Upper lobe of left lung (tissue), 6 donors: ENCODE measurements at regions not wholly inside any gene's neighbourhood (a gene's known extent, or its start where the extent isn't known, plus 50 kb on each side); places are given as distances from the start of the nearest gene placed in this dataset.

Experiments
- ATAC-seq, 2 donors: fragments of 200-7000 bp; cut with Tn5 transposase; one replicate each; pipeline ENCODE4 v1.9.1; 2022; ENCODE audit warnings: mild to moderate bottlenecking in 2 of 2, moderate library complexity in 2 of 2; ENCODE audit not compliant: low FRiP score in 2 of 2
- DNase-seq, 2 donors: peaks; one replicate each; pipeline ENCODE4 v3.0.0-alpha.2; 2019 to 2020
- H3K27ac ChIP-seq, 4 donors: fragments of 200-600 bp; sonication (generic); one replicate each; pipeline ENCODE4 v1.5.1; 2016 to 2019
- H3K27me3 ChIP-seq, 4 donors: fragments of 200-600 bp; sonication (generic); one replicate each; pipeline ENCODE4 v1.5.1; 2017 to 2019
- H3K36me3 ChIP-seq, 4 donors: fragments of 200-600 bp; sonication (generic); one replicate each; pipeline ENCODE4 v1.5.1; 2016 to 2019
- H3K4me1 ChIP-seq, 4 donors: fragments of 200-600 bp; sonication (generic); one replicate each; pipeline ENCODE4 v1.5.1; 2018 to 2019
- H3K4me3 ChIP-seq, 4 donors: fragments of 200-600 bp; sonication (generic); one replicate each; pipeline ENCODE4 v1.5.1; 2017 to 2019; ENCODE audit warnings: mild to moderate bottlenecking in 2 of 4, moderate library complexity in 1 of 4
- H3K9me3 ChIP-seq, 4 donors: fragments of 200-600 bp; sonication (generic); one replicate each; pipeline ENCODE4 v1.5.1; 2018 to 2019
- CTCF ChIP-seq, 6 experiments: fragments of 450-650 bp in 4 of 6; fragments of 200-600 bp in 2 of 6; sonication (generic) in 2 of 6; IDR thresholded peaks; one replicate each; pipeline ENCODE4 v1.5.1; 2016 to 2019; ENCODE audit warnings: antibody characterized with exemption in 6 of 6
- EP300 ChIP-seq, 4 donors: sonication (generic); formaldehyde crosslinking; IDR thresholded peaks; one replicate each; pipeline ENCODE4 v1.5.1; 2017; ENCODE audit warnings: antibody characterized with exemption in 4 of 4, control low read depth in 2 of 4
- POLR2A ChIP-seq, 4 donors: fragments of 450-650 bp; IDR thresholded peaks; one replicate each; pipeline ENCODE4 v1.5.1; 2016 to 2017; ENCODE audit warnings: antibody characterized with exemption in 4 of 4, mild to moderate bottlenecking in 2 of 4
- POLR2AphosphoS5 ChIP-seq, 2 donors: sonication (generic); formaldehyde crosslinking; IDR thresholded peaks; one replicate each; pipeline ENCODE4 v1.5.1; 2017; ENCODE audit warnings: antibody characterized with exemption in 2 of 2
- WGBS, 2 donors: methylation state at CpG; one replicate each; pipeline ENCODE4 v1.1.5; 2017 to 2018; 5-methylcytosine and 5-hydroxymethylcytosine counted together
- donor health status: DM: no; HTN: no; CAD: no; lungs with moderate emphysema.
- donor health status: DM: no; HTN: yes; CAD: no; lungs with severe emphysema.

DNA sequence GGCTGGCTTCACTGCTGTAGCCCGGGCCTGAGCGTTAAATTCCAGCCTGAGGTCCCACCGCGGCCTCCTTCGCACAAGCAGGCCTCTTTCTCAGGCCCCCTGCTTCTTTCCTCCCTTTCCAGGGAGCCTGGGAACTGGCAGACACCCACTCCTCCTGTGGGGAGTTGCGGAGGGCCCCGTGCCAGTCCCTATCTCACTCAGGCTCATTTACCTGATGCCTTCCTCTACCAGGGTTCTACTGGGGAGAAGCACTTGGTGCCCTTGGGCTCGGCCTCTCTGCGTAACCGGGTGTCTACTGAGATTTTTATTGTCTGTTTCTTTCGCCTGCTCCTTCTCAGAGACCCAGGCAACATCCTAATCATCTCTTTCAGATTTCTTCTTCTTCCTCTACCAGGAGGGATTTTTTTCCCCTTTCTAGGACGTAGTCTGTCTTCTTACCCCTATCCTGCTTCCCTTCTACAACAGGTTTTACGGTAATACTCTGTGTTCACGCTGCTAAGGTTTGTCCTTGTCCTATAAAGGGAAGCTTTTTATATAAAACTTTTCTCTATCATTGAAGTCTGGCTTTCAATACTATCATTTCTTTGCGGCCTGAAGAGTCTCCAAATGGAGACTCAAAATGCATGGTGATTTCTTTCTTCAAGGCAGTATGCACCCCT lies 135.4 kb upstream of the GPR12 start:
- WGBS, 2 donors = 63 to 71% methylated on average over 15 of the region's 15 CpGs
- ATAC-seq (no peak), DNase-seq (no peak)
- Histone ChIP-seq H3K4me1 (no peaks in the 10 kb centered on the region), H3K27ac (no peak overlapping the region), H3K4me3 (no peak overlapping the region), H3K27me3 (no peaks in the 10 kb centered on the region), H3K9me3 (no peaks in the 10 kb centered on the region), H3K36me3 (no peaks in the 10 kb centered on the region)
- TF ChIP-seq POLR2A (IDR thresholded peaks at IDR 0.05) (no peak), EP300 (IDR thresholded peaks at IDR 0.05) (no peak), CTCF (IDR thresholded peaks at IDR 0.05) (no peak)

GRCh38 chr13:26895081-26895807 lies 134.7 kb upstream of the GPR12 start:
- no peaks in the 10 kb centered on the region for H3K9me3 ChIP-seq
- no peaks in the 10 kb centered on the region for H3K36me3 ChIP-seq
- TF ChIP-seq POLR2A (IDR thresholded peaks at IDR 0.05) (no peak), EP300 (IDR thresholded peaks at IDR 0.05) (no peak), POLR2AphosphoS5 (IDR thresholded peaks at IDR 0.05) (no peak)
- DNase-seq = no peak
- H3K4me1 ChIP-seq = no peaks in the 10 kb centered on the region
- H3K27ac ChIP-seq = no peak overlapping the region
- H3K27me3 ChIP-seq = no peaks in the 10 kb centered on the region
- no peak overlapping the region for H3K4me3 ChIP-seq
- 46% methylated on average over 14 to 24 of the region's 24 CpGs for WGBS, 2 donors
- ATAC-seq = peak in 1 of 2 donors; percentile 15

DNA sequence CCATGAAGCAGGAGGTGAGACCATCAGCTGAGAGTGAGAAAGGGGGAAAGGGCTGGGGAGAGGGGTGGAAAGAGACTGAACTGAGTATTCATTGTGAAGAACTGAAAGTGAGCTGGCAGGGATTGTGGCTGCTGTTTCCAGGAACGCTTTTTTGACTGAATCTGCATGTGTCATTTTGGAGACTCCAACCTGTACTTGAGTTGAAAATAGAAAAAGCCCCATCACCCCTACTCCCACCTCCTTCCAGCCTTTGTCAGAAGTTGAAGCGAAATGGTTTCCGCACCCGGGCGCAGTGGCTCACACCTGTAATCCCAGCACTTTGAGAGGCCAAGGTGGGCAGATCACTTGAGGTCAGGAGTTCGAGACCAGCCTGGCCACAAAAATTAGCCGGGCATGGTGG lies 128.0 kb upstream of the GPR12 start:
- H3K4me3 ChIP-seq = no peak overlapping the region

DNA sequence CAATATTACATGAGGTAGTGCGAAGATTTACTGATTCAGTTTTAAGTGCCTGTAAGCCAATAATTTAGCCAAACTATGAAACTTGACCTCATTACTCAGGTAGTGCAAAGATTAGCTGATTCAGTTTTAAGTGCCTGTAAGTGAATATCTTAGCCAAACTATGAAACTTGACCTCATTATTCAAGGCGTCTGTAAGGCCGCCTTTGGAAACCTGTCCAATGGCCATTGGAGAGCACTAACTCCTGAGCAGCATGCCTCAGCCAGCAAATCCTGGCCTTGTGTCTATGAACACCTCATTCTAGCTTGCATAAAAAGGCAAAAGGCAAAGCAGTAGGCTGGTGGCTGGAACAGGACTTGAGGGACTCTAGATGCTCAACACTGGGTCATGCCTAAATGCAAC lies 127.0 kb upstream of the GPR12 start:
- ATAC-seq (peak; percentile 26 to 65), DNase-seq (no peak)
- Histone ChIP-seq H3K4me1 (no peaks in the 10 kb centered on the region), H3K36me3 (no peaks in the 10 kb centered on the region), H3K9me3 (no peaks in the 10 kb centered on the region), H3K27ac (no peak overlapping the region), H3K4me3 (no peak overlapping the region), H3K27me3 (no peaks in the 10 kb centered on the region)
- 56 to 65% methylated on average over 3 of the region's 3 CpGs for WGBS, 2 donors
- TF ChIP-seq POLR2AphosphoS5 (IDR thresholded peaks at IDR 0.05) = no peak
- TF ChIP-seq POLR2A (IDR thresholded peaks at IDR 0.05) = no peak
- no peak for TF ChIP-seq CTCF (IDR thresholded peaks at IDR 0.05)
- no peak for TF ChIP-seq EP300 (IDR thresholded peaks at IDR 0.05)

More for the DNA sequence above, 128.0 kb upstream of the GPR12 start:
- no peak for DNase-seq
- H3K36me3 ChIP-seq = no peaks in the 10 kb centered on the region
- no peaks in the 10 kb centered on the region for H3K4me1 ChIP-seq
- 89 to 94% methylated on average over 7 of the region's 7 CpGs for WGBS, 2 donors
- no peak overlapping the region for H3K27ac ChIP-seq
- no peaks in the 10 kb centered on the region for H3K27me3 ChIP-seq
- ATAC-seq = no peak
- H3K9me3 ChIP-seq = no peaks in the 10 kb centered on the region
- TF ChIP-seq CTCF (IDR thresholded peaks at IDR 0.05) = no peak
- no peak for TF ChIP-seq POLR2AphosphoS5 (IDR thresholded peaks at IDR 0.05)

- Histone ChIP-seq H3K4me3 (no peak overlapping the region), H3K27ac (no peak overlapping the region), H3K9me3 (no peaks in the 10 kb centered on the region), H3K27me3 (no peaks in the 10 kb centered on the region), H3K36me3 (no peaks in the 10 kb centered on the region), H3K4me1 (no peaks in the 10 kb centered on the region)
- ATAC-seq (no peak), DNase-seq (no peak)
- TF ChIP-seq CTCF (IDR thresholded peaks at IDR 0.05) (no peak), POLR2AphosphoS5 (IDR thresholded peaks at IDR 0.05) (no peak), EP300 (IDR thresholded peaks at IDR 0.05) (no peak), POLR2A (IDR thresholded peaks at IDR 0.05) (no peak)
- 57 to 61% methylated on average over 3 of the region's 3 CpGs for whole genome bisulfite sequencing, 2 donors
These were observed 123.1 kb upstream of the GPR12 start for GRCh38 chr13:26883613-26884257.
